ENCODE measurements at regions not wholly inside any gene's neighbourhood (a gene's known extent, or its start where the extent isn't known, plus 50 kb on each side); places are given as distances from the start of the nearest gene placed in this dataset.

GRCh38 chr19:32146664-32147063, 198.7 kb upstream of the ZNF507 start:
- Histone ChIP-seq H4K20me1 (ENCODE audit: insufficient read depth) (no peaks in the 10 kb centered on the region), H3K27me3 (ENCODE audit: insufficient read depth) (no peaks in the 10 kb centered on the region), H3K9ac (no peak overlapping the region), H3K4me2 (no peak overlapping the region), H3F3A (replicated peaks; ENCODE audit: insufficient read depth) (no peaks in the 10 kb centered on the region), H3K79me2 (ENCODE audit: insufficient read depth) (no peaks in the 10 kb centered on the region), H2AFZ (ENCODE audit: low read depth) (no peak overlapping the region), H3K36me3 (replicated peaks in 1 of 2; ENCODE audit: control insufficient read depth in 1 of 2, insufficient read depth in 2 of 2, low read length in 1 of 2) (no peaks in the 10 kb centered on the region), H3K9me2 (no peaks in the 10 kb centered on the region), H3K4me1 (ENCODE audit: control insufficient read depth in 1 of 2, insufficient read depth in 2 of 2, low read depth in 1 of 2, low read length in 1 of 2) (no peaks in the 10 kb centered on the region), H3K27ac (ENCODE audit: low read depth in 2 of 2, low read length in 1 of 2) (no peak overlapping the region), H3K9me3 (0 out of 2 replicates have a peak, but pooled peaks cover 7% of the 10 kb centered on the region), H3K4me3 (ENCODE audit: low read depth in 2 of 2, low read length in 1 of 2) (no peak overlapping the region)
- TF ChIP-seq IRF3 (IDR thresholded peaks at IDR 0.05; ENCODE audit: low read depth, low read length) (no peak), PBX3 (IDR thresholded peaks at IDR 0.05) (no peak), RCOR1 (IDR thresholded peaks at IDR 0.05; ENCODE audit: low read length) (no peak), EP300 (IDR thresholded peaks at IDR 0.05; ENCODE audit: borderline replicate concordance in 1 of 2, low read depth in 1 of 2, low read length in 1 of 2) (no peak), JUND (IDR thresholded peaks at IDR 0.05) (no peak), NFIC (IDR thresholded peaks at IDR 0.05; ENCODE audit: borderline replicate concordance) (no peak), MEF2A (IDR thresholded peaks at IDR 0.05; ENCODE audit: borderline replicate concordance, low read depth) (no peak)
- CTCF ChIA-PET, result interaction anchor here (0.6 kb wide), 1 partner anchor 62 kb away, joined by 3 read pairs; no protein-coding TSS in a partner anchor
- DNase-seq, result no peak
- POLR2A ChIA-PET, result no interaction called here

GRCh38 chr19:32150605-32151004, 194.8 kb upstream of the ZNF507 start:
- Histone ChIP-seq H3K9ac (no peak overlapping the region), H3K4me2 (no peak overlapping the region), H2AFZ (ENCODE audit: low read depth) (no peak overlapping the region), H3K27me3 (ENCODE audit: insufficient read depth) (no peaks in the 10 kb centered on the region), H4K20me1 (ENCODE audit: insufficient read depth) (no peaks in the 10 kb centered on the region), H3K4me3 (ENCODE audit: low read depth in 2 of 2, low read length in 1 of 2) (no peak overlapping the region), H3K4me1 (ENCODE audit: control insufficient read depth in 1 of 2, insufficient read depth in 2 of 2, low read depth in 1 of 2, low read length in 1 of 2) (no peaks in the 10 kb centered on the region), H3K9me2 (no peaks in the 10 kb centered on the region; the same call in 1 of the 2 replicates), H3F3A (replicated peaks; ENCODE audit: insufficient read depth) (no peaks in the 10 kb centered on the region), H3K27ac (ENCODE audit: low read depth in 2 of 2, low read length in 1 of 2) (no peak overlapping the region), H3K36me3 (replicated peaks in 1 of 2; ENCODE audit: control insufficient read depth in 1 of 2, insufficient read depth in 2 of 2, low read length in 1 of 2) (no peaks in the 10 kb centered on the region), H3K79me2 (ENCODE audit: insufficient read depth) (no peaks in the 10 kb centered on the region), H3K9me3 (0 out of 2 replicates have a peak, but pooled peaks cover 7% of the 10 kb centered on the region)
- no peak for DNase-seq
- CTCF ChIA-PET, result no interaction called here
- no peak for TF ChIP-seq MAX (IDR thresholded peaks at IDR 0.05; ENCODE audit: low read depth)
- TF ChIP-seq TAF1 (IDR thresholded peaks at IDR 0.05; ENCODE audit: borderline replicate concordance, low read depth, low read length), result no peak
- TF ChIP-seq GATA2 (CRISPR knock-in tag; IDR thresholded peaks at IDR 0.05), result no peak
- no peak for TF ChIP-seq FOSL2 (IDR thresholded peaks at IDR 0.05; ENCODE audit: borderline replicate concordance, low read depth)
- TF ChIP-seq SIN3A (IDR thresholded peaks at IDR 0.05; ENCODE audit: borderline replicate concordance, low read depth, low read length), result no peak
- no peak for TF ChIP-seq RXRA (IDR thresholded peaks at IDR 0.05; ENCODE audit: borderline replicate concordance, low read depth)
- no peak for TF ChIP-seq JUND (IDR thresholded peaks at IDR 0.05)
- no peak for TF ChIP-seq USF2 (IDR thresholded peaks at IDR 0.05; ENCODE audit: borderline replicate concordance, low read depth, low read length)
- TF ChIP-seq TEAD4 (IDR thresholded peaks at IDR 0.05; ENCODE audit: borderline replicate concordance, insufficient read depth), result no peak
- no peak for TF ChIP-seq GABPA (IDR thresholded peaks at IDR 0.05; ENCODE audit: low read depth)
- TF ChIP-seq TCF12 (IDR thresholded peaks at IDR 0.05), result no peak
- TF ChIP-seq REST (IDR thresholded peaks at IDR 0.05; ENCODE audit: low read depth, low read length), result no peak
- TF ChIP-seq CHD2 (IDR thresholded peaks at IDR 0.05; ENCODE audit: low read length, partially characterized antibody), result no peak
- no peak for TF ChIP-seq POLR2AphosphoS5 (IDR thresholded peaks at IDR 0.05; ENCODE audit: low read depth, low read length)
- no peak for TF ChIP-seq NFIC (IDR thresholded peaks at IDR 0.05; ENCODE audit: borderline replicate concordance)
- no peak for TF ChIP-seq EP300 (IDR thresholded peaks at IDR 0.05; ENCODE audit: borderline replicate concordance in 1 of 2, low read depth in 1 of 2, low read length in 1 of 2)
- no peak for TF ChIP-seq NRF1 (IDR thresholded peaks at IDR 0.05; ENCODE audit: low read depth, low read length)
- TF ChIP-seq FOXJ3 (CRISPR knock-in tag; IDR thresholded peaks at IDR 0.05), result no peak
- TF ChIP-seq YY1 (IDR thresholded peaks at IDR 0.05; ENCODE audit: low read depth), result no peak
- TF ChIP-seq RAD21 (IDR thresholded peaks at IDR 0.05; ENCODE audit: low read length), result no peak
- POLR2A ChIA-PET, result no interaction called here

Measured in SK-N-SH (cell line).